Endothelial cell of umbilical vein (primary cell): ENCODE measurements at regions not wholly inside any gene's neighbourhood (a gene's known extent, or its start where the extent isn't known, plus 50 kb on each side); places are given as distances from the start of the nearest gene placed in this dataset.

Experiments
- EZH2 ChIP-seq: IDR thresholded peaks from 2 replicates; pipeline ENCODE4 v1.6.1; 2012; ENCODE audit warnings: borderline replicate concordance, low read depth, mild to moderate bottlenecking, moderate library complexity, low read length, inconsistent platforms; ENCODE audit not compliant: severe bottlenecking
- FOS ChIP-seq: IDR thresholded peaks from 2 replicates; pipeline ENCODE4 v1.6.1; 2011; ENCODE audit warnings: mild to moderate bottlenecking, low read length, moderate library complexity, borderline replicate concordance; ENCODE audit not compliant: insufficient read depth
- GATA2 ChIP-seq: IDR thresholded peaks from 2 replicates; pipeline ENCODE4 v1.7.0; 2011; ENCODE audit warnings: low read depth, mild to moderate bottlenecking, moderate library complexity, mixed read lengths, low read length; ENCODE audit not compliant: insufficient read length, insufficient read depth
- JUN ChIP-seq: IDR thresholded peaks from 2 replicates; pipeline ENCODE4 v1.6.1; 2011; ENCODE audit warnings: borderline replicate concordance, low read depth; ENCODE audit not compliant: insufficient read length, insufficient read depth
- MAX ChIP-seq: IDR thresholded peaks from 2 replicates; pipeline ENCODE4 v1.6.1; 2011; ENCODE audit not compliant: insufficient read depth, insufficient read length
- POLR2A ChIP-seq: IDR thresholded peaks from 2 replicates; pipeline ENCODE4 v1.6.1; 2012; ENCODE audit warnings: low read depth, mild to moderate bottlenecking, control low read depth, low read length
- POLR2AphosphoS5 ChIP-seq: IDR thresholded peaks from 2 replicates; pipeline ENCODE4 v1.6.1; 2012; ENCODE audit warnings: low read depth, mild to moderate bottlenecking, control low read depth, low read length, moderate library complexity; ENCODE audit not compliant: insufficient read depth
- TF ChIP-seq, protein P1 (sequence below), 2 donors: IDR thresholded peaks; 1 replicate in 1 of 2; 2 replicates in 1 of 2; pipeline ENCODE4 v1.5.1; 2011; ENCODE audit warnings: low read length in 2 of 2, mild to moderate bottlenecking in 2 of 2, moderate library complexity in 2 of 2, control low read depth in 1 of 2, inconsistent platforms in 1 of 2, low read depth in 1 of 2; ENCODE audit not compliant: insufficient read depth in 1 of 2; ENCODE audit errors: extremely low read depth in 1 of 2

- no peak for TF ChIP-seq POLR2A
- TF ChIP-seq GATA2, result no peak
- TF ChIP-seq, protein P1, sequence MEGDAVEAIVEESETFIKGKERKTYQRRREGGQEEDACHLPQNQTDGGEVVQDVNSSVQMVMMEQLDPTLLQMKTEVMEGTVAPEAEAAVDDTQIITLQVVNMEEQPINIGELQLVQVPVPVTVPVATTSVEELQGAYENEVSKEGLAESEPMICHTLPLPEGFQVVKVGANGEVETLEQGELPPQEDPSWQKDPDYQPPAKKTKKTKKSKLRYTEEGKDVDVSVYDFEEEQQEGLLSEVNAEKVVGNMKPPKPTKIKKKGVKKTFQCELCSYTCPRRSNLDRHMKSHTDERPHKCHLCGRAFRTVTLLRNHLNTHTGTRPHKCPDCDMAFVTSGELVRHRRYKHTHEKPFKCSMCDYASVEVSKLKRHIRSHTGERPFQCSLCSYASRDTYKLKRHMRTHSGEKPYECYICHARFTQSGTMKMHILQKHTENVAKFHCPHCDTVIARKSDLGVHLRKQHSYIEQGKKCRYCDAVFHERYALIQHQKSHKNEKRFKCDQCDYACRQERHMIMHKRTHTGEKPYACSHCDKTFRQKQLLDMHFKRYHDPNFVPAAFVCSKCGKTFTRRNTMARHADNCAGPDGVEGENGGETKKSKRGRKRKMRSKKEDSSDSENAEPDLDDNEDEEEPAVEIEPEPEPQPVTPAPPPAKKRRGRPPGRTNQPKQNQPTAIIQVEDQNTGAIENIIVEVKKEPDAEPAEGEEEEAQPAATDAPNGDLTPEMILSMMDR (IDR thresholded peaks at IDR 0.05; ENCODE audit: extremely low read depth in 1 of 2, insufficient read depth in 1 of 2, low read depth in 1 of 2, low read length in 2 of 2), result no peak
- TF ChIP-seq MAX, result no peak
- TF ChIP-seq EZH2, result no peak
- TF ChIP-seq POLR2AphosphoS5, result no peak
- TF ChIP-seq JUN, result no peak
- TF ChIP-seq FOS, result no peak
Observed at GRCh38 chr4:14333616-14334015, 668.7 kb upstream of the CPEB2 start.
